ENCODE measurements at regions not wholly inside any gene's neighbourhood (a gene's known extent, or its start where the extent isn't known, plus 50 kb on each side); places are given as distances from the start of the nearest gene placed in this dataset.

- TF ChIP-seq, protein P1, sequence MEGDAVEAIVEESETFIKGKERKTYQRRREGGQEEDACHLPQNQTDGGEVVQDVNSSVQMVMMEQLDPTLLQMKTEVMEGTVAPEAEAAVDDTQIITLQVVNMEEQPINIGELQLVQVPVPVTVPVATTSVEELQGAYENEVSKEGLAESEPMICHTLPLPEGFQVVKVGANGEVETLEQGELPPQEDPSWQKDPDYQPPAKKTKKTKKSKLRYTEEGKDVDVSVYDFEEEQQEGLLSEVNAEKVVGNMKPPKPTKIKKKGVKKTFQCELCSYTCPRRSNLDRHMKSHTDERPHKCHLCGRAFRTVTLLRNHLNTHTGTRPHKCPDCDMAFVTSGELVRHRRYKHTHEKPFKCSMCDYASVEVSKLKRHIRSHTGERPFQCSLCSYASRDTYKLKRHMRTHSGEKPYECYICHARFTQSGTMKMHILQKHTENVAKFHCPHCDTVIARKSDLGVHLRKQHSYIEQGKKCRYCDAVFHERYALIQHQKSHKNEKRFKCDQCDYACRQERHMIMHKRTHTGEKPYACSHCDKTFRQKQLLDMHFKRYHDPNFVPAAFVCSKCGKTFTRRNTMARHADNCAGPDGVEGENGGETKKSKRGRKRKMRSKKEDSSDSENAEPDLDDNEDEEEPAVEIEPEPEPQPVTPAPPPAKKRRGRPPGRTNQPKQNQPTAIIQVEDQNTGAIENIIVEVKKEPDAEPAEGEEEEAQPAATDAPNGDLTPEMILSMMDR (IDR thresholded peaks at IDR 0.05; ENCODE audit: insufficient read depth, low read length, poor library complexity, severe bottlenecking), result no peak
- TF ChIP-seq EZH2phosphoT487 (conservative IDR thresholded peaks at IDR 0.05; ENCODE audit: low read length), result no peak
Observed at GRCh38 chr11:13848031-13848430, 114.5 kb upstream of the SPON1 start.

All from SU-DHL-6 (cell line).